ENCODE measurements at regions not wholly inside any gene's neighbourhood (a gene's known extent, or its start where the extent isn't known, plus 50 kb on each side); places are given as distances from the start of the nearest gene placed in this dataset.

DNA sequence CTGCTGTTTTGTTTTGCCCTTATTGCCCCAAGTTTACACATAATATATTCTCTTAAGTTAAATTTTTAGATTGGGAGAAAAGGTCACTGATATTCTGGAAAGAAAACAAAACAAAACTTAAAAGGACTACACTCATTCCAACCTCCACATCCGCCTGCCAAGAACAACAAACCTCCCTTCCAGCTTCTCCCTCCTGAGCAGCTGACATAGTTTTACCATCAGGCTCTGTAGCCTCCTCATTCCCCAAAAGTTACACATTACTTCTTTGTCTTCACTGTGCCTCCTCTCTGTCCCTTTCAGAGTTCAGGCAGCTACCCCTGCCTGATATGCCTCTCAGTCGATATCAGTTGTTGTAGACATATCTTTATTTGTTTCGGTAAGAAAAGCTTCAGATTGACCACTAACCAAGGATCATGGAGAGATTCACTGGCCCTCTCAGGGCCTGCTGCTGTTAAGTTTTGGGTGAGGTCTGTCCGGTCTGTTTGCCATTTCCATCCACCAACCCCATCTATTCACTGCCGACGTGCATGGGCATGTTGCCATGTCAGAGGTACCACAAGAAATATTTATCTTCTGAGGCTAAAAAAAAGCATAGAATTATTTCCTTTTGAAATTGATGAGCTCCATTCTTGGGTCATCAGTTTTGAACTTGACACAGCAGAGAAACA, 164.1 kb downstream of the GASK1B start:
- TF ChIP-seq EZH2phosphoT487 (IDR thresholded peaks at IDR 0.05; ENCODE audit: borderline replicate concordance, low read depth, low read length), result no peak
- no TSS peak for BruUV-seq (replicated peaks)
- H2AFZ ChIP-seq (ENCODE audit: low read length), result no peak overlapping the region
- DNase-seq (ENCODE audit: low spot score), result no peak
- no peaks in the 10 kb centered on the region for H3K9me3 ChIP-seq (ENCODE audit: low read length)
- H4K20me1 ChIP-seq (ENCODE audit: insufficient read depth, low read length), result no peaks in the 10 kb centered on the region
- POLR2A ChIA-PET, result no interaction called here
- no peak overlapping the region for H3K4me2 ChIP-seq (ENCODE audit: low read length)
- no peaks in the 10 kb centered on the region for H3K79me2 ChIP-seq (ENCODE audit: insufficient read depth, low read depth, low read length)
- H3K9me2 ChIP-seq (ENCODE audit: insufficient read depth, low read length), result no peaks in the 10 kb centered on the region
- H3K4me3 ChIP-seq (ENCODE audit: low read depth, low read length, poor library complexity, severe bottlenecking), result no peak overlapping the region
- no peaks in the 10 kb centered on the region for H3K36me3 ChIP-seq (ENCODE audit: insufficient read depth, low read length)
- no peak overlapping the region for H3K27ac ChIP-seq (ENCODE audit: low read depth, low read length, poor library complexity, severe bottlenecking)
- no peaks in the 10 kb centered on the region for H3K4me1 ChIP-seq (ENCODE audit: insufficient read depth, low read length, poor library complexity, severe bottlenecking)
- intact Hi-C loops (cut with micrococcal nuclease; ENCODE audit: unreplicated experiment), result no loop called here
- CTCF ChIA-PET (ENCODE audit: unreplicated experiment), result no interaction called here

DNA sequence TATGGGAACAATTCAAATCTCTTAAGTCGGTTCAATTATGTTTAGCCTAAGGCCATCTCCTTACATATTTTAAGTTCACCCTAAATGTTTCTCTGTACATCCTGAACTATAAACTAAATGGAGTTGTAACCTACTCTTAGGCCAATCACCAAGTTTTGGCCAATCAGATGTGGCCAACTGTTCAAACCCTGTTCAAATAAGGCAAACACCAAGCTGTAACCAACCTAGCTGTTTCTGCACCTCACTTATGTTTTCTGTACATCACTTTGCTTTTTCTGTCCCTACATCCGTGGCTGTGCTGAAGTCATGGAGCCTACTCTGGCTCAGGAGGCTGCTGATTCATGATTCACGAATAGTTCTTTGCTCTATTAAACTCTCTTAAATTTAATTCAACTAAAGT, 165.3 kb downstream of the GASK1B start:
- Histone ChIP-seq H3K79me2 (ENCODE audit: insufficient read depth, low read depth, low read length) (no peaks in the 10 kb centered on the region), H3K36me3 (ENCODE audit: insufficient read depth, low read length) (no peaks in the 10 kb centered on the region), H4K20me1 (ENCODE audit: insufficient read depth, low read length) (no peaks in the 10 kb centered on the region), H3K9me2 (ENCODE audit: insufficient read depth, low read length) (no peaks in the 10 kb centered on the region), H3K27ac (ENCODE audit: low read depth, low read length, poor library complexity, severe bottlenecking) (no peak overlapping the region), H3K4me3 (ENCODE audit: low read depth, low read length, poor library complexity, severe bottlenecking) (no peak overlapping the region), H3K4me2 (ENCODE audit: low read length) (no peak overlapping the region), H3K9me3 (ENCODE audit: low read length) (no peaks in the 10 kb centered on the region), H2AFZ (ENCODE audit: low read length) (no peak overlapping the region), H3K4me1 (ENCODE audit: insufficient read depth, low read length, poor library complexity, severe bottlenecking) (no peaks in the 10 kb centered on the region)
- no TSS peak for BruUV-seq (replicated peaks)
- intact Hi-C loops (cut with micrococcal nuclease; ENCODE audit: unreplicated experiment), result no loop called here
- TF ChIP-seq CTCF (conservative IDR thresholded peaks at IDR 0.05; ENCODE audit: low read length) (no peak), EZH2phosphoT487 (IDR thresholded peaks at IDR 0.05; ENCODE audit: borderline replicate concordance, low read depth, low read length) (no peak)
- CTCF ChIA-PET (ENCODE audit: unreplicated experiment), result no interaction called here
- no peak for DNase-seq (ENCODE audit: low spot score)
- POLR2A ChIA-PET, result no interaction called here

GRCh38 chr4:158006990-158007389, 165.8 kb downstream of the GASK1B start:
- Histone ChIP-seq H3K4me1 (ENCODE audit: insufficient read depth, low read length, poor library complexity, severe bottlenecking) (no peaks in the 10 kb centered on the region), H2AFZ (ENCODE audit: low read length) (no peak overlapping the region), H3K9me3 (ENCODE audit: low read length) (no peaks in the 10 kb centered on the region), H3K4me3 (ENCODE audit: low read depth, low read length, poor library complexity, severe bottlenecking) (no peak overlapping the region), H3K27ac (ENCODE audit: low read depth, low read length, poor library complexity, severe bottlenecking) (no peak overlapping the region), H3K36me3 (ENCODE audit: insufficient read depth, low read length) (no peaks in the 10 kb centered on the region), H4K20me1 (ENCODE audit: insufficient read depth, low read length) (no peaks in the 10 kb centered on the region), H3K4me2 (ENCODE audit: low read length) (no peak overlapping the region), H3K79me2 (ENCODE audit: insufficient read depth, low read depth, low read length) (no peaks in the 10 kb centered on the region), H3K9me2 (ENCODE audit: insufficient read depth, low read length) (no peaks in the 10 kb centered on the region)
- CTCF ChIA-PET (ENCODE audit: unreplicated experiment), result no interaction called here
- BruUV-seq (replicated peaks), result no TSS peak
- TF ChIP-seq EZH2phosphoT487 (IDR thresholded peaks at IDR 0.05; ENCODE audit: borderline replicate concordance, low read depth, low read length) (no peak), CTCF (conservative IDR thresholded peaks at IDR 0.05; ENCODE audit: low read length) (no peak)
- intact Hi-C loops (cut with micrococcal nuclease; ENCODE audit: unreplicated experiment), result no loop called here
- no peak for DNase-seq (ENCODE audit: low spot score)
- POLR2A ChIA-PET, result no interaction called here
